Ammon's horn (tissue), 1 donor: ENCODE measurements at regions not wholly inside any gene's neighbourhood (a gene's known extent, or its start where the extent isn't known, plus 50 kb on each side); places are given as distances from the start of the nearest gene placed in this dataset.

Source experiments
- DNase-seq: peaks from one replicate; pipeline ENCODE4 v3.0.0-alpha.2; 2016; ENCODE audit warnings: low spot score

- DNase-seq: no peak
These were observed 570.5 kb downstream of the TDRD15 start for GRCh38 chr2:21694079-21694878.

DNA sequence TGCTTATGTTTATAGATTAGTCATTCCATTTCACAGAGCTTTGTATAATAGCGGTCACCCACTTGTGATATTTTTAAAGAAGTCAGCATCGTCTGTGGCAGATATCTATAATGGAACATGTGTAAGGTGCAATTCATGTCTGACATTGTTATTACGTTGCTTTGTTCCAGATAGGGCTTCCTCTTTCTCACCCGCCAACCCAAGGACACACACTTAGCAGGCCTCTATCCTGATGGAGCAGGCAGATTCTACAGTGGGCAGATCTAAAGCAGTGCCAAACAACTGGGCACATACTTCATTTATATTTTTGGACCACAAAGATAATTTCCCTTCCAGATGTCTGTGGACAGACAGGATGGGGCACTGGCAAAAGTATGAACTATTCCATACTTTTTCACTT lies 573.1 kb downstream of the TDRD15 start:
- no peak for DNase-seq

GRCh38 chr2:21700644-21701043 lies 576.9 kb downstream of the TDRD15 start:
- DNase-seq: no peak

GRCh38 chr2:21710031-21710430 lies 586.3 kb downstream of the TDRD15 start:
- no peak for DNase-seq

GRCh38 chr2:21710496-21710895 lies 586.7 kb downstream of the TDRD15 start:
- no peak for DNase-seq

GRCh38 chr2:21715887-21716286 lies 592.1 kb downstream of the TDRD15 start:
- DNase-seq: peak; percentile 66

GRCh38 chr2:21727101-21727500 lies 603.3 kb downstream of the TDRD15 start:
- no peak for DNase-seq

- DNase-seq: no peak
These were observed 604.4 kb downstream of the TDRD15 start for GRCh38 chr2:21728133-21728532.

DNA sequence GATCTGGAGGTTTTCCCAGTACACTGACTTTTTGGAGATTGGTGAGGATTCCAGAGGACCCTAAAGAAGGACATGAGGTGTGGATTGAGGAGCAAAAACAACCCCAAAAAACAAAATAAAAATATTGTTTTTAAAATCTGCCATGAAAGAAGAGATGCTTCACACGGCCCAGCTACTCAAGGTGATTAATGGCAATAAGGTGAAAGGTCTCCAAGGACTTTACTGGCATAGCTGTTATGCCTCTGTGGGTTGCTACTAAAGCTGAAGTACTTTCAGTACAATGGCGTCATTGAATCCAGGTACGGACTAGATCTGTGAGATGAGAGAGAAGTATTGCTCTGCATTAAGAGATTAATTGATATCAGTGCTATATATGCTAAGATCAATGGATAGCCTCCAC lies 606.4 kb downstream of the TDRD15 start:
- no peak for DNase-seq

DNA sequence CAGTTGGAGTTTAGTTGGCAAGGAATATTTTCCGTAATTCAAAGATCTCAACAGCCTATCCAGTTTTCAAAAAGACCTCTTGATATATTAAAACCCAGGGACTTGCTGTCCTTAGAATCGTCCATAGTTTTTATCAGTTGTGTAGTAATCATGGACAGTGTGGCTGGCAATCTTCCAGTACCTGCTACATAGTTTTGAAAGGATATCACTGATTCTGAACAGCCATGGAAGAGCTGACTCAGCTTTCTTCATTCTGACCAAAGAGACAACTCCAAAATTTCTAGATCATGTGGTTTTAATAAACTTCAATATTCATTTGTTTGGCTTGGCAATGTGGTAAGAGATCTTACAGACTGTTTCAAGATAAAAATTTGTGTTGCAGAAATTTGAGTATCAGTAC lies 616.7 kb downstream of the TDRD15 start:
- no peak for DNase-seq

GRCh38 chr2:21746499-21746898 lies 622.7 kb downstream of the TDRD15 start:
- no peak for DNase-seq

GRCh38 chr2:21748501-21748900 lies 624.7 kb downstream of the TDRD15 start:
- no peak for DNase-seq

DNA sequence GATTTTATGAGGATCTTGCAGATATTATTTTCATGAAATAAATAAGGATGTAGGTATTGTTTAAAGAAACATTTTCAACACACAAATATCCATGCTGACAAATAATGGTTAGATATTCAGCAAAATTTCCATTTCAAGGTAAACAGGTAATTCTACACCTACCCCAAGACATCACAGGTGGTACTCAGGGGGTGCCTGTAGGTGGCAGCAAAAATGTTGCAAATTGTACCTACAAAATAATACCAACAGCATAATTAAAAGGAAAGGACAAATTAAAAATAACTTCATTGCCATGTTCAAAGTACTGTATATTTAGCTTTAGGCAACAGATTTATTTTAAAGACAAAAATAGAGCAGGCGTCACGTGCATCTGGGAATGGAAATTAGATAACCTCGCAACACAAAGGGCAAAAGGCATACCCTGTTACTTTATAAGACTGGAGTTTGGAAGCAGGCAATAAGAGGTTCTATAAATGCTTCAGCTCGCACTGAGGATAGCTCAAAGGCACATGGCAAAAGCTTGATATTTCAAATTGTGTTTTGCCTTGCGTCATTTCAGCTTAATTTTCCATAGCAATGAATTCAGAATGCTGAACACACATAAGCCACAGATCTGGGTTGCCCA lies 630.5 kb downstream of the TDRD15 start:
- no peak for DNase-seq

DNA sequence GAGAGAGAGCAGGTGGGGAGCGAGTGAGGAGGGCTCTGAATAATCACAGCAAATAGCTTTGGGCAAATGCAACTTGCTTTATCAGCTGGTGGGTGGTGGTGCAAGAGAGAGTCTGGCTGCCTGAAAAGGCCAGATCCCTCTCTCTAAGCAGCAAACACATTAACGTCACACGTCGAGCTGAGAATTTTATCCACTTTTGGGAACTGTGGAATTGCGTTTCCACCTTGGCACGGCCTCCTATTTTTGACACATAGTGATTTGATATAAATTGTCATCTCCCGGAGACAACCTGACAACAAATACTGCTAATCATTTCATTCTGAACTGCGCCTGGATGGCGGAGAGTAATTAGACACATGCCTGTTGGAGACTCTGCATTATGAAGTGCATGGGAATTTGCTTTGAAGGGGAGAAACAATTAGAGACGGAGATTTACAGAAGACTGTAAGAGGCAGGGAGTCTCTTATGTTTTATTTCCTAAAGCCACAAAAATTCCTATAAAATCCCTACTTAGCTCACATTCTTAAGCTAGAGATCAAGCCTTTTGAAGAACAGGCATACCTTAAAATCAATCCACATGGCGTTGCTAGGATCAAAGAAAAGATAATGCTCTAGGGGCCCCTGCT lies 634.1 kb downstream of the TDRD15 start:
- DNase-seq: no peak

DNA sequence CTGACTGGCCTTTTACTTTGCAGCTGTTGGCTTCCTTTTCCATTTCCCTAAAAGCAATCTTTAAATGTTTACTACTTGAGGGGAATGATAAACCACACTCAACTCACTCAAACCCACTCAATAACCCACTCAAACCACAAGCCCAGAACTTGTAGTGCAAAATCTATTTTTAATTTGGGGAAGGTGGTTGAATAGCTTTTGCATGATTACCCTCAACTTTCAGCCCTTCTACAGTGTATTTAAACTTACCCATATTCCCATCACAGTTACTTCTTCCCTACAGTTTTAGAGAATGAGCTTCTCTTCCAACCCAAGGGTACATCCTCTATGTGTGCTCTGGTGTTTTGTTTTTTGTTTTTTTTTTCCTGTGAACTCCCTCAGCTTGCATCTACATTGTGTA lies 636.1 kb downstream of the TDRD15 start:
- no peak for DNase-seq

- no peak for DNase-seq
These were observed 637.6 kb downstream of the TDRD15 start for GRCh38 chr2:21761361-21761760.

DNA sequence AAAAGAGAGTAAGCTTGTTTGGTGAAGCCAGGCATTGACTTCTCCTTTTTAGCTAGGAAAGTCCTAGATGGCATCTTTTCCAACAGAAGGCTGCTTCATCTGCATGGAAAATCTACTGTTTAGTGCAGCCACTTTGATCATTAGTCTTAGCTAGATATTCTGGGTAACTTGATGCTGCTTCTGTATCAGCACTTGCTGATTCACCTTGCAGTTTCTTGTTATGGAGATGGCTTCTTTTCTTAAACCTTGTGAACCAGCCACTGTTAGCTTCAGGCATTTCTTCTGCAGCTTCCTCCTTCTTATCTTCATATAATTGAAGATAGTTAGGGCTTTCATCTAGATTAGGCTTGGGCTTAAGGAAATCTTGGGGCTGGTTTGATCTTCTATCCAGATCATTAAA lies 639.7 kb downstream of the TDRD15 start:
- no peak for DNase-seq

DNA sequence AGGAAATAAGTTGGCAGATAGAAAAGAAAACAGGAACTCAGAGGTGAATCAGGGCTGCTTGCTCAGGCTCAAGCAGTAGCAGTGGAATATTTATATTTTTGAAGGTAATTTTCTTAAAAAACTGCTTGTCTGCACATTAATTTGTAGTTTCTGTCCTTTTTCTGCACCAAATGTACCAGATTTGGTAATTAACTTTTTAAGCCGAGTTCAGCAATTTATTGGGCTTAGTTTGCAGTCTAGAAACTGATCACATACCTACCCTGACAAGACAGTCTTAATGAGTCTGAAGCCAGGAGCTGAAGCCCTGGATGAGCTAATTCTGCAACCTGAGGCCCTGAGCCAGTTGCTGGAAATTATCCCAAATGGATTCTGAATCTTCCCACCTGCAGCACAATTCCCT lies 647.0 kb downstream of the TDRD15 start:
- DNase-seq: no peak

DNA sequence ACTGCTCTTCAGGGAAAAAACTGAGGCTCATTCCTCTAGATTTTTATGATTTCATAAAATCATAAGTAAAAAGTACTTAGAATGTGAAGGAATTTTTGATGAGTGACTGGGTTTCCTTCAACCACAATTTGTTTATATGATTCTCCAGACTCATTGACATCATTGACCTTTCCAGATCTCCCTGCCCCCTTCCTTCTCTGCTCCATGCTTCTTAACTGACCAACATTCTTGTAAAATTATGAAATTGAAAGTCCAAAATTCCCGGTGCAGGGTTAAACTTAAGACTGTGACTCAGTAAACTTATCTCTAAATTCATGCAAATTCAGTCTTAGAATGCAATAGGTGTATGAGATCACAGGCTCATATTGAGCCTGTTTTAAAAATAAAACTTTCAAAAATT lies 648.9 kb downstream of the TDRD15 start:
- no peak for DNase-seq

DNA sequence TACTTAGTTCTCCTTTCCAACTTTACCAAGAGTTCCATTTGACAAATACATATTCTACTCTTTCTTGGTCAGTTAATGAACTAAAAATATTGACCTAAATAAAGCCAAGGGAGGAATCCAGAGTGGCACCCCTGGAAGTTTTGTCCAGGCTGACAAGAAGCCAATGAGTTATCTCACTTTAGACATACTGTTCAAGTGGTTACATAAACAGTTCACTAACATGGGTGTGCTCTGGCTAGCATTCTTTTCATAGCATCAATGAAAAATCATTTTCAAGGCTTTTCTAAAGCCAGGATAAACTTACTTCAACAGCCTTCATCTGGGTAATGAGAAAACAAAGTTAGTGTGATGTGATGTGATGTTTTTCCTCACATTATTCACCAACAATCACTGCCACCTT lies 649.4 kb downstream of the TDRD15 start:
- no peak for DNase-seq

DNA sequence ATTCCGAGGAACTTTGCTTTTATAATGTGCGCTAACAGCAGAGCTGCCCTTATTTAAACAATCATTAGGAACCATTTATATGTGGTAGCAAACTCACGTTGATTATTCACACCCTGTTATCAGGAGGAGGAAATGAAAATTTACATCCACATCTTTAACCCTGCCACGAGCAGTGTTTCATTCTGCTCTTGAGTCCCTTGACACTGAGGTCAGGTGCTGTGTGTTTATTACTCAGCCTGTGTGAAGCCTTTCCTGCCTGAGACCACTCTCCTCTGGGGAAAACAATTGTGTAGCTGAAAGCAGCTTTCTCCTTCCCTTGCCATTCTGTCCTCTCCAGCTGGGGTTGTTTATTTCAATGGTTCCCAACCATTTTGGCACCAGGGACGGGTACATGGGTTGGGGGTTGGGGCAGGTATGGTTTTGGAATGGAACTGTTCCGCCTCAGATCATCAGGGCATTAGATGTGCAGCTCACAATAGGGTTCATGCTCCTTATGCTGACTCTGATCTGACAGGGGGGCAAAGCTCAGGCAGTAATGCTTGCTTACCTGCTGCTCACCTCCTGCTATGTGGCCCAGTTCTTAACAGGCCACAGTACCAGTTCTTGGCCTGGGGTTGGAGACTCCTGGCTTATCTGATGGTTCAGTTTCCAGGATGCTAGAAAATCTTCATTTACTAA lies 651.1 kb downstream of the TDRD15 start:
- DNase-seq: no peak

GRCh38 chr2:21779786-21780185 lies 656.0 kb downstream of the TDRD15 start:
- no peak for DNase-seq

DNA sequence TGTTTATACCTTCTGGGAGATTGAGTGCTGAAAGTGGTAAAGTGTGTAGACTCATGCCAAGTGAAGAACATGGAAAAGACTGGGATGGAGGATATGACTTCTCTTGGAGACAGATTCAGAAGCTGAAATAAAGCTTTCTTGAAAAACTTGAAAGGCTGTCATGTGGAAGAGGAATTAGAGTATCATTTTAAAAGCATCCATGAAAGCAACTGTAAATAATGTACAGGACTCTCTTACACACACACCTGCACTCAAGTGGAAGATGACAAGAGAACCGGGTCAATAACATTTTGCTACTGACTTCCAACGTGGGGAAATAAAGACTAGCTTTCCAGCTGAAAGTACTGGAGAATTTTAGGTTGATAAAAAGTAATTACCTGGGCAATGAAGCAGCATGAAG lies 658.2 kb downstream of the TDRD15 start:
- no peak for DNase-seq
